ENCODE measurements at regions not wholly inside any gene's neighbourhood (a gene's known extent, or its start where the extent isn't known, plus 50 kb on each side); places are given as distances from the start of the nearest gene placed in this dataset.

DNA sequence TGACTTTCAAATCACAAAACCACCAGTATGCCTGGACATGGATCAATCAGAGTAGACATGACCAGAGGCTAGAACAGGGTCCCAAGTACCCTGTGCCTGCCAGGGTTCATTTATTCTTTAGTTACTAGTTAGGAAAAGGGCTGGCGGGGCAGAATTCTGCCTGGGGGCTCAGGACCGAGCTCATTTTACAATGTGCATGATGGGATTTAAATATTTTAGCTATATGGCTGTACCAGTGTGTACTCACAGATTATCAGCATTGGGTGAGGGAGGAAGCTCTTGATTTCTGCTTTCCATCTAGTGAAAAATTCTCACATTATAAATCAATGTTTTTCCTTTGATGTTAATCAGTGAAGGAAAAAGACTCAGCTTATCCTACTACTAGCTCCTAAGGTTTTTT, 1511.1 kb downstream of the EFNA5 start:
- TF ChIP-seq CTCF (IDR thresholded peaks at IDR 0.05; ENCODE audit: poor library complexity) = no peak
- no peak for TF ChIP-seq EZH2phosphoT487 (IDR thresholded peaks at IDR 0.05; ENCODE audit: low read depth, severe bottlenecking, unreplicated experiment)
